Endothelial cell of umbilical vein (primary cell): ENCODE measurements at regions not wholly inside any gene's neighbourhood (a gene's known extent, or its start where the extent isn't known, plus 50 kb on each side); places are given as distances from the start of the nearest gene placed in this dataset.

Source experiments
- BruUV-seq: library from RNA; stranded (reverse); fragments of 400-500 nt; replicated peaks from 2 replicates; lab custom pipeline; 2021; lab: Mats Ljungman, UMichigan
- CTCF ChIA-PET: fragments of 300-600, 350-600 bp; sonication (Branson Sonifier 250); formaldehyde crosslinking; loops from one replicate; lab custom pipeline; 2021; ENCODE audit warnings: antibody characterized with exemption, inconsistent platforms; lab: Charles Lee
- POLR2A ChIA-PET: fragments of 300-600, 350-600 bp; sonication (Branson Sonifier 250); formaldehyde crosslinking; loops from one replicate; lab custom pipeline; 2021; ENCODE audit warnings: antibody characterized with exemption, inconsistent platforms; lab: Charles Lee
- DNase-seq: peaks from one replicate; pipeline ENCODE4 v3.0.0-alpha.2; 2011; ENCODE audit warnings: low read depth, low spot score
- FAIRE-seq: peaks from 2 replicates; lab custom pipeline; 2011; peaks lifted over from hg19 to GRCh38; lab: Jason Lieb, UNC
- H2AFZ ChIP-seq: 2 replicates; pipeline ENCODE4 v1.6.0; 2012; ENCODE audit warnings: low read depth, low read length, control low read depth, inconsistent platforms
- H3K27ac ChIP-seq: 2 replicates; pipeline ENCODE4 v1.5.1; 2011; ENCODE audit warnings: low read depth, mild to moderate bottlenecking, control low read depth, low read length, moderate library complexity; ENCODE audit not compliant: insufficient read depth
- H3K27me3 ChIP-seq, 2 experiments: 2 replicates each; pipeline versions ENCODE4 v1.6.0 to v1.6.1; 2011; ENCODE audit warnings: low read length in 2 of 2, mixed read lengths in 1 of 2; ENCODE audit not compliant: control insufficient read depth in 2 of 2, insufficient read depth in 2 of 2
- H3K36me3 ChIP-seq, 2 experiments: 2 replicates in 1 of 2; 3 replicates in 1 of 2; pipeline ENCODE4 v1.5.1; 2011; ENCODE audit warnings: low read length in 2 of 2, mild to moderate bottlenecking in 1 of 2, moderate library complexity in 1 of 2; ENCODE audit not compliant: control insufficient read depth in 2 of 2, insufficient read depth in 2 of 2; ENCODE audit errors: extremely low read depth in 1 of 2
- H3K4me1 ChIP-seq: 3 replicates; pipeline ENCODE4 v1.5.1; 2011; ENCODE audit warnings: mild to moderate bottlenecking, low read length; ENCODE audit not compliant: control insufficient read depth, insufficient read depth; ENCODE audit errors: extremely low read depth
- H3K4me2 ChIP-seq: 2 replicates; pipeline ENCODE4 v1.6.1; 2011; ENCODE audit warnings: low read length, control low read depth, mixed read lengths; ENCODE audit not compliant: insufficient read depth
- H3K4me3 ChIP-seq, 3 experiments: fragments of 200-600 bp in 1 of 3; sonication (generic), shearing (Covaris generic) in 1 of 3; replicated peaks in 1 of 3; 2 replicates each; pipeline ENCODE4 v1.5.1; 2011 to 2016; ENCODE audit warnings: control low read depth in 3 of 3, low read length in 3 of 3, mild to moderate bottlenecking in 2 of 3, inconsistent platforms in 1 of 3, low read depth in 1 of 3, moderate library complexity in 1 of 3; ENCODE audit not compliant: insufficient read depth in 1 of 3
- H3K79me2 ChIP-seq: 2 replicates; pipeline ENCODE4 v1.6.0; 2012; ENCODE audit warnings: low read length, inconsistent platforms; ENCODE audit not compliant: control insufficient read depth, insufficient read depth
- H3K9ac ChIP-seq: replicated peaks from 2 replicates; pipeline ENCODE3; 2011; ENCODE audit warnings: low read length, control low read depth; ENCODE audit not compliant: insufficient read depth; ENCODE audit errors: extremely low read depth
- H3K9me1 ChIP-seq: replicated peaks from 3 replicates; pipeline ENCODE4 v1.6.0; 2011; ENCODE audit warnings: mild to moderate bottlenecking, low read length; ENCODE audit not compliant: control insufficient read depth, insufficient read depth; ENCODE audit errors: extremely low read depth
- H3K9me3 ChIP-seq: replicated peaks from 2 replicates; pipeline ENCODE4 v1.5.1; 2012; ENCODE audit warnings: low read length, inconsistent platforms; ENCODE audit not compliant: control insufficient read depth, insufficient read depth
- H4K20me1 ChIP-seq: replicated peaks from 2 replicates; pipeline ENCODE3; 2011; ENCODE audit warnings: mild to moderate bottlenecking, low read length; ENCODE audit not compliant: control insufficient read depth, insufficient read depth; ENCODE audit errors: extremely low read depth
- CTCF ChIP-seq, 2 donors: IDR thresholded peaks; 1 replicate in 1 of 2; 2 replicates in 1 of 2; pipeline ENCODE4 v1.5.1; 2011; ENCODE audit warnings: low read length in 2 of 2, mild to moderate bottlenecking in 2 of 2, moderate library complexity in 2 of 2, control low read depth in 1 of 2, inconsistent platforms in 1 of 2, low read depth in 1 of 2; ENCODE audit not compliant: insufficient read depth in 1 of 2; ENCODE audit errors: extremely low read depth in 1 of 2
- EZH2 ChIP-seq: IDR thresholded peaks from 2 replicates; pipeline ENCODE4 v1.6.1; 2012; ENCODE audit warnings: borderline replicate concordance, low read depth, mild to moderate bottlenecking, moderate library complexity, low read length, inconsistent platforms; ENCODE audit not compliant: severe bottlenecking
- FOS ChIP-seq: IDR thresholded peaks from 2 replicates; pipeline ENCODE4 v1.6.1; 2011; ENCODE audit warnings: mild to moderate bottlenecking, low read length, moderate library complexity, borderline replicate concordance; ENCODE audit not compliant: insufficient read depth
- GATA2 ChIP-seq: IDR thresholded peaks from 2 replicates; pipeline ENCODE4 v1.7.0; 2011; ENCODE audit warnings: low read depth, mild to moderate bottlenecking, moderate library complexity, mixed read lengths, low read length; ENCODE audit not compliant: insufficient read length, insufficient read depth
- JUN ChIP-seq: IDR thresholded peaks from 2 replicates; pipeline ENCODE4 v1.6.1; 2011; ENCODE audit warnings: borderline replicate concordance, low read depth; ENCODE audit not compliant: insufficient read length, insufficient read depth
- MAX ChIP-seq: IDR thresholded peaks from 2 replicates; pipeline ENCODE4 v1.6.1; 2011; ENCODE audit not compliant: insufficient read depth, insufficient read length
- MYC ChIP-seq: IDR thresholded peaks from one replicate; pipeline ENCODE4 v1.6.1; 2011; ENCODE audit warnings: mild to moderate bottlenecking, low read depth, low read length
- POLR2A ChIP-seq: IDR thresholded peaks from 2 replicates; pipeline ENCODE4 v1.6.1; 2012; ENCODE audit warnings: low read depth, mild to moderate bottlenecking, control low read depth, low read length
- POLR2AphosphoS5 ChIP-seq: IDR thresholded peaks from 2 replicates; pipeline ENCODE4 v1.6.1; 2012; ENCODE audit warnings: low read depth, mild to moderate bottlenecking, control low read depth, low read length, moderate library complexity; ENCODE audit not compliant: insufficient read depth
- dilution Hi-C: fragments of 300-500 bp; cut with MboI; formaldehyde crosslinking; loops from one replicate; pipeline ENCODE4 v1.15.0; 2019; ENCODE audit warnings: low sequenced_read_pairs; ENCODE audit not compliant: extremely low pct_ligation_motif_present
- intact Hi-C: fragments of 100-400 bp; cut with micrococcal nuclease; formaldehyde crosslinking; loops from one replicate; pipeline ENCODE4 v1.10.0; 2022

GRCh38 chr10:31751051-31751737 lies 177.4 kb downstream of the ARHGAP12 start:
- no peak for TF ChIP-seq MYC
- no peak for TF ChIP-seq JUN
- no peak for TF ChIP-seq EZH2
- no peak for TF ChIP-seq FOS
- TF ChIP-seq MAX = no peak
- TF ChIP-seq CTCF (IDR thresholded peaks at IDR 0.05; ENCODE audit: extremely low read depth in 1 of 2, insufficient read depth in 1 of 2, low read depth in 1 of 2, low read length in 2 of 2) = no peak
- no peak for TF ChIP-seq GATA2
- TF ChIP-seq POLR2A = no peak
- no peak for TF ChIP-seq POLR2AphosphoS5
- Histone ChIP-seq H3K4me2 (no peak overlapping the region), H3K9me1 (no peaks in the 10 kb centered on the region), H3K27me3 (no peaks in the 10 kb centered on the region), H4K20me1 (no peaks in the 10 kb centered on the region), H3K27ac (no peak overlapping the region), H3K9me3 (no peaks in the 10 kb centered on the region), H3K79me2 (no peaks in the 10 kb centered on the region), H2AFZ (no peak overlapping the region), H3K4me3 (no peak overlapping the region), H3K4me1 (peaks cover 13% of the 10 kb centered on the region), H3K9ac (no peak overlapping the region), H3K36me3 (no peaks in the 10 kb centered on the region)
- intact Hi-C loops = no loop called here
- POLR2A ChIA-PET = interaction anchor here (1.1 kb wide), 1 partner anchor 9 kb away, joined by 3 read pairs; no protein-coding TSS in a partner anchor
- FAIRE-seq (no peak), DNase-seq (no peak)
- dilution Hi-C loops = no loop called here
- CTCF ChIA-PET = interaction anchor here (1.6 to 1.7 kb wide), 2 partner anchors 19 to 24 kb away, joined by 4 to 5 read pairs; no protein-coding TSS in a partner anchor
- no TSS peak for BruUV-seq
